Endothelial cell of umbilical vein (primary cell): ENCODE measurements at regions not wholly inside any gene's neighbourhood (a gene's known extent, or its start where the extent isn't known, plus 50 kb on each side); places are given as distances from the start of the nearest gene placed in this dataset.

ENCODE experiments used
- BruUV-seq: library from RNA; stranded (reverse); fragments of 400-500 nt; replicated peaks from 2 replicates; lab custom pipeline; 2021; lab: Mats Ljungman, UMichigan
- CTCF ChIA-PET: fragments of 300-600, 350-600 bp; sonication (Branson Sonifier 250); formaldehyde crosslinking; loops from one replicate; lab custom pipeline; 2021; ENCODE audit warnings: antibody characterized with exemption, inconsistent platforms; lab: Charles Lee
- POLR2A ChIA-PET: fragments of 300-600, 350-600 bp; sonication (Branson Sonifier 250); formaldehyde crosslinking; loops from one replicate; lab custom pipeline; 2021; ENCODE audit warnings: antibody characterized with exemption, inconsistent platforms; lab: Charles Lee
- DNase-seq: peaks from one replicate; pipeline ENCODE4 v3.0.0-alpha.2; 2011; ENCODE audit warnings: low read depth, low spot score
- FAIRE-seq: peaks from 2 replicates; lab custom pipeline; 2011; peaks lifted over from hg19 to GRCh38; lab: Jason Lieb, UNC
- H2AFZ ChIP-seq: 2 replicates; pipeline ENCODE4 v1.6.0; 2012; ENCODE audit warnings: low read depth, low read length, control low read depth, inconsistent platforms
- H3K27ac ChIP-seq: 2 replicates; pipeline ENCODE4 v1.5.1; 2011; ENCODE audit warnings: low read depth, mild to moderate bottlenecking, control low read depth, low read length, moderate library complexity; ENCODE audit not compliant: insufficient read depth
- H3K27me3 ChIP-seq, 2 experiments: 2 replicates each; pipeline versions ENCODE4 v1.6.0 to v1.6.1; 2011; ENCODE audit warnings: low read length in 2 of 2, mixed read lengths in 1 of 2; ENCODE audit not compliant: control insufficient read depth in 2 of 2, insufficient read depth in 2 of 2
- H3K36me3 ChIP-seq, 2 experiments: 2 replicates in 1 of 2; 3 replicates in 1 of 2; pipeline ENCODE4 v1.5.1; 2011; ENCODE audit warnings: low read length in 2 of 2, mild to moderate bottlenecking in 1 of 2, moderate library complexity in 1 of 2; ENCODE audit not compliant: control insufficient read depth in 2 of 2, insufficient read depth in 2 of 2; ENCODE audit errors: extremely low read depth in 1 of 2
- H3K4me1 ChIP-seq: 3 replicates; pipeline ENCODE4 v1.5.1; 2011; ENCODE audit warnings: mild to moderate bottlenecking, low read length; ENCODE audit not compliant: control insufficient read depth, insufficient read depth; ENCODE audit errors: extremely low read depth
- H3K4me2 ChIP-seq: 2 replicates; pipeline ENCODE4 v1.6.1; 2011; ENCODE audit warnings: low read length, control low read depth, mixed read lengths; ENCODE audit not compliant: insufficient read depth
- H3K4me3 ChIP-seq, 3 experiments: fragments of 200-600 bp in 1 of 3; sonication (generic), shearing (Covaris generic) in 1 of 3; replicated peaks in 1 of 3; 2 replicates each; pipeline ENCODE4 v1.5.1; 2011 to 2016; ENCODE audit warnings: control low read depth in 3 of 3, low read length in 3 of 3, mild to moderate bottlenecking in 2 of 3, inconsistent platforms in 1 of 3, low read depth in 1 of 3, moderate library complexity in 1 of 3; ENCODE audit not compliant: insufficient read depth in 1 of 3
- H3K79me2 ChIP-seq: 2 replicates; pipeline ENCODE4 v1.6.0; 2012; ENCODE audit warnings: low read length, inconsistent platforms; ENCODE audit not compliant: control insufficient read depth, insufficient read depth
- H3K9ac ChIP-seq: replicated peaks from 2 replicates; pipeline ENCODE3; 2011; ENCODE audit warnings: low read length, control low read depth; ENCODE audit not compliant: insufficient read depth; ENCODE audit errors: extremely low read depth
- H3K9me1 ChIP-seq: replicated peaks from 3 replicates; pipeline ENCODE4 v1.6.0; 2011; ENCODE audit warnings: mild to moderate bottlenecking, low read length; ENCODE audit not compliant: control insufficient read depth, insufficient read depth; ENCODE audit errors: extremely low read depth
- H3K9me3 ChIP-seq: replicated peaks from 2 replicates; pipeline ENCODE4 v1.5.1; 2012; ENCODE audit warnings: low read length, inconsistent platforms; ENCODE audit not compliant: control insufficient read depth, insufficient read depth
- H4K20me1 ChIP-seq: replicated peaks from 2 replicates; pipeline ENCODE3; 2011; ENCODE audit warnings: mild to moderate bottlenecking, low read length; ENCODE audit not compliant: control insufficient read depth, insufficient read depth; ENCODE audit errors: extremely low read depth
- EZH2 ChIP-seq: IDR thresholded peaks from 2 replicates; pipeline ENCODE4 v1.6.1; 2012; ENCODE audit warnings: borderline replicate concordance, low read depth, mild to moderate bottlenecking, moderate library complexity, low read length, inconsistent platforms; ENCODE audit not compliant: severe bottlenecking
- FOS ChIP-seq: IDR thresholded peaks from 2 replicates; pipeline ENCODE4 v1.6.1; 2011; ENCODE audit warnings: mild to moderate bottlenecking, low read length, moderate library complexity, borderline replicate concordance; ENCODE audit not compliant: insufficient read depth
- GATA2 ChIP-seq: IDR thresholded peaks from 2 replicates; pipeline ENCODE4 v1.7.0; 2011; ENCODE audit warnings: low read depth, mild to moderate bottlenecking, moderate library complexity, mixed read lengths, low read length; ENCODE audit not compliant: insufficient read length, insufficient read depth
- JUN ChIP-seq: IDR thresholded peaks from 2 replicates; pipeline ENCODE4 v1.6.1; 2011; ENCODE audit warnings: borderline replicate concordance, low read depth; ENCODE audit not compliant: insufficient read length, insufficient read depth
- MAX ChIP-seq: IDR thresholded peaks from 2 replicates; pipeline ENCODE4 v1.6.1; 2011; ENCODE audit not compliant: insufficient read depth, insufficient read length
- MYC ChIP-seq: IDR thresholded peaks from one replicate; pipeline ENCODE4 v1.6.1; 2011; ENCODE audit warnings: mild to moderate bottlenecking, low read depth, low read length
- POLR2A ChIP-seq: IDR thresholded peaks from 2 replicates; pipeline ENCODE4 v1.6.1; 2012; ENCODE audit warnings: low read depth, mild to moderate bottlenecking, control low read depth, low read length
- POLR2AphosphoS5 ChIP-seq: IDR thresholded peaks from 2 replicates; pipeline ENCODE4 v1.6.1; 2012; ENCODE audit warnings: low read depth, mild to moderate bottlenecking, control low read depth, low read length, moderate library complexity; ENCODE audit not compliant: insufficient read depth
- dilution Hi-C: fragments of 300-500 bp; cut with MboI; formaldehyde crosslinking; loops from one replicate; pipeline ENCODE4 v1.15.0; 2019; ENCODE audit warnings: low sequenced_read_pairs; ENCODE audit not compliant: extremely low pct_ligation_motif_present
- intact Hi-C: fragments of 100-400 bp; cut with micrococcal nuclease; formaldehyde crosslinking; loops from one replicate; pipeline ENCODE4 v1.10.0; 2022
- TF ChIP-seq, protein P1 (sequence below), 2 donors: IDR thresholded peaks; 1 replicate in 1 of 2; 2 replicates in 1 of 2; pipeline ENCODE4 v1.5.1; 2011; ENCODE audit warnings: low read length in 2 of 2, mild to moderate bottlenecking in 2 of 2, moderate library complexity in 2 of 2, control low read depth in 1 of 2, inconsistent platforms in 1 of 2, low read depth in 1 of 2; ENCODE audit not compliant: insufficient read depth in 1 of 2; ENCODE audit errors: extremely low read depth in 1 of 2

GRCh38 chr6:153599901-153600300, 439.1 kb upstream of the OPRM1 start:
- no peak for FAIRE-seq
- intact Hi-C loops, result no loop called here

More at GRCh38 chr6:153599901-153600300, 439.1 kb upstream of the OPRM1 start:
- POLR2A ChIA-PET, result no interaction called here
- Histone ChIP-seq H3K4me1 (no peaks in the 10 kb centered on the region), H3K4me3 (no peak overlapping the region), H3K9ac (no peak overlapping the region), H3K9me3 (no peaks in the 10 kb centered on the region), H3K27ac (no peak overlapping the region), H3K27me3 (no peaks in the 10 kb centered on the region), H3K9me1 (no peaks in the 10 kb centered on the region), H3K36me3 (no peaks in the 10 kb centered on the region), H3K79me2 (no peaks in the 10 kb centered on the region), H2AFZ (no peak overlapping the region), H3K4me2 (no peak overlapping the region), H4K20me1 (no peaks in the 10 kb centered on the region)
- no TSS peak for BruUV-seq
- CTCF ChIA-PET, result no interaction called here
- dilution Hi-C loops, result no loop called here
- DNase-seq, result no peak
- TF ChIP-seq JUN (no peak), MAX (no peak), EZH2 (no peak), GATA2 (no peak), POLR2AphosphoS5 (no peak), POLR2A (no peak), FOS (no peak), MYC (no peak)
- TF ChIP-seq, protein P1, sequence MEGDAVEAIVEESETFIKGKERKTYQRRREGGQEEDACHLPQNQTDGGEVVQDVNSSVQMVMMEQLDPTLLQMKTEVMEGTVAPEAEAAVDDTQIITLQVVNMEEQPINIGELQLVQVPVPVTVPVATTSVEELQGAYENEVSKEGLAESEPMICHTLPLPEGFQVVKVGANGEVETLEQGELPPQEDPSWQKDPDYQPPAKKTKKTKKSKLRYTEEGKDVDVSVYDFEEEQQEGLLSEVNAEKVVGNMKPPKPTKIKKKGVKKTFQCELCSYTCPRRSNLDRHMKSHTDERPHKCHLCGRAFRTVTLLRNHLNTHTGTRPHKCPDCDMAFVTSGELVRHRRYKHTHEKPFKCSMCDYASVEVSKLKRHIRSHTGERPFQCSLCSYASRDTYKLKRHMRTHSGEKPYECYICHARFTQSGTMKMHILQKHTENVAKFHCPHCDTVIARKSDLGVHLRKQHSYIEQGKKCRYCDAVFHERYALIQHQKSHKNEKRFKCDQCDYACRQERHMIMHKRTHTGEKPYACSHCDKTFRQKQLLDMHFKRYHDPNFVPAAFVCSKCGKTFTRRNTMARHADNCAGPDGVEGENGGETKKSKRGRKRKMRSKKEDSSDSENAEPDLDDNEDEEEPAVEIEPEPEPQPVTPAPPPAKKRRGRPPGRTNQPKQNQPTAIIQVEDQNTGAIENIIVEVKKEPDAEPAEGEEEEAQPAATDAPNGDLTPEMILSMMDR (IDR thresholded peaks at IDR 0.05; ENCODE audit: extremely low read depth in 1 of 2, insufficient read depth in 1 of 2, low read depth in 1 of 2, low read length in 2 of 2), result no peak
